ENCODE measurements at regions not wholly inside any gene's neighbourhood (a gene's known extent, or its start where the extent isn't known, plus 50 kb on each side); places are given as distances from the start of the nearest gene placed in this dataset.
A peak's percentile ranks its signal among the peaks of the same experiment; 100 is the strongest.
"Not testable (repeated sequence)": the region's sequence is repeated elsewhere in the genome, so short reads cannot be mapped to it uniquely, and the experiment has no call there.

DNA sequence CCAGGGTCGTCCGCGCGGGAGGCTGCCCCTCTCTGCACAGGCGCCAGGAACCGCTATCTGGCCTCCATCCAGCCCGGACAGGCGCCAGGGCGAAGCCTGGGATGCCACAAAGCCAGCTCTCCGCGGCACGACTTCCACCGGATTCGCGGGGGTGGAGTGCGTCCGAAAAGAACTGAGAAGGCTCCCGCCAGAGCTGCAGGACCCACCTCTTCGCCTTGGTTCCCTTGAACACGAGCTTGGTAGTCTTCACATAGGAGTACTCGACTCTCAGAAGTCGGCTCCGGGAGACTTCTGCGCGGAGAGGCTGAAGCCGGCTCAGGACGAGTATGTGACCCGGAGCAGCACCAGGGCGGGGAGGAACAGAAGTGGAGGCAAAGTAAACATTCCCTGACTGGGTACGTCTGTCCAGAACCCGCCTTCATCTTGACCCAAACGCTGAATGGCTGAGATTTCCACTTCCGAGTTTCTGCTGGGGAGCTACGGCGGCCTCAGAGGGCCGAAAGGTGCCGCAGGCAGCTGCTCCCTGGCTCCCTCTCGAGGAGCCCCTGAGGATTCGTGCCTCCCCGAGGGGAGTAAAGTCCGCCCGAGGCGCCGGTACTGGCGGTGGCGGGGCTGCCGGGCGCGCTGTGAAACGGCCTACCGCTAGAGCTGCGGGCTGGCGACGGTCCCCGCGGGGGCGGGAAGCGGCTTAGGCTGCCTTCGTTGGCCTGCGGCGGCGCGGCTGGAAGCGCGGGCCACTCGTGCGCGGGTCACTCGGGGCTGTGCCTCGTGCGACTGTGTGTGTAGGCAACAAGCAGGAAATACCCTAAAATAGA, 2654.9 kb upstream of the DEFB115 start:
- H3K27me3 Mint-ChIP-seq (ENCODE audit: insufficient read depth, unreplicated experiment); intact Hi-C loops (cut with micrococcal nuclease); H3K4me1 Mint-ChIP-seq (ENCODE audit: insufficient read depth, unreplicated experiment); H3K36me3 Mint-ChIP-seq (ENCODE audit: insufficient read depth, unreplicated experiment); CTCF ChIA-PET; POLR2A ChIA-PET: not testable (repeated sequence)
- peak; percentile 26 for DNase-seq (ENCODE audit: unreplicated experiment)
- BruUV-seq (replicated peaks), result TSS peak; percentile 54
- Mint-ChIP-seq H3K27ac (ENCODE audit: low read depth, unreplicated experiment) (peak overlapping the region; percentile 69), H3K4me3 (ENCODE audit: unreplicated experiment) (peak overlapping the region; percentile 84), H3K9me3 (ENCODE audit: unreplicated experiment) (peaks cover 14% of the 10 kb centered on the region)

DNA sequence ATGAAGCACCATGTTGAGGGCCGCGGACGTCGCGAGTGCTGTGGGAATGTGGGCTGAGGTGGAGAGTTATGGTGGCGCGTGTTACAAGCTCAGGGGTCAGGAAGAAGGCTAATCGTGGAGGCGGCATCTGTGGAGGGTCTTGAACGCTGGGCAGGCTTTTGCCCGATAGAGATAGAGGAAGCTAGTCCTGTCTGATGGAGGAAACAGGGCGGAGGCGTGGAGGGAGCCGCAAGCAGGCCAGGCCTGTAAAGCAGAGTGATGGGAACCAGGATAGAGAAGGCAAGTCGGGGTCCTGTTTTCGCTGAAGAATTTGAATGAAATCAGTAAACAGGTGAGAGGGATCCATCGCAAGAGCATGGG, 2654.3 kb upstream of the DEFB115 start:
- CTCF ChIA-PET; H3K4me1 Mint-ChIP-seq (ENCODE audit: insufficient read depth, unreplicated experiment); POLR2A ChIA-PET; H3K27me3 Mint-ChIP-seq (ENCODE audit: insufficient read depth, unreplicated experiment); DNase-seq (ENCODE audit: unreplicated experiment); H3K36me3 Mint-ChIP-seq (ENCODE audit: insufficient read depth, unreplicated experiment); intact Hi-C loops (cut with micrococcal nuclease); H3K4me3 Mint-ChIP-seq (ENCODE audit: unreplicated experiment); BruUV-seq (replicated peaks); H3K27ac Mint-ChIP-seq (ENCODE audit: low read depth, unreplicated experiment): not testable (repeated sequence)
- peaks cover 14% of the 10 kb centered on the region for H3K9me3 Mint-ChIP-seq (ENCODE audit: unreplicated experiment)

DNA sequence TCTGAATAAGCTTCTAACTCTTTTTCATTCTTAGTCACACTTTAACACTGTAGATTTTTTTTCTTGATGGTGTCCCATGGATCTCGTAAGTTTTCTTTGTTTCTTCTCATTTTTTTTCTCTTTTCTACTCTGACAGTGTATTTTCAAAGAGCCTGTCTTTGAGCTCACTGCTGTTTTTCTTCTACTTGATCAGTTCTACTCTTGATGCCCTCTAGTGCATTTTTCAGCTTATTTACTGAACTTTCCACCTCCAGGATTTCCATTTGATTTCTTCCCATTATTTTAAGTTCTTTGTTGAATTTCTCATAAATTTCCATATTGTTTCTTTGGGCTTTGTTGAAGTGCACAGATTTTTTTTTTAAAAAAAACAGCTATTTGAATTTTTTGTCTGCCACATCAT, 2641.1 kb upstream of the DEFB115 start:
- no peaks in the 10 kb centered on the region for H3K4me1 Mint-ChIP-seq (ENCODE audit: insufficient read depth, unreplicated experiment)
- H3K27me3 Mint-ChIP-seq (ENCODE audit: insufficient read depth, unreplicated experiment), result no peaks in the 10 kb centered on the region
- peaks cover 38% of the 10 kb centered on the region for H3K9me3 Mint-ChIP-seq (ENCODE audit: unreplicated experiment)
- no peak overlapping the region for H3K27ac Mint-ChIP-seq (ENCODE audit: low read depth, unreplicated experiment)
- ChIA-PET CTCF (no interaction called here), POLR2A (no interaction called here)
- TF ChIP-seq, protein P1, sequence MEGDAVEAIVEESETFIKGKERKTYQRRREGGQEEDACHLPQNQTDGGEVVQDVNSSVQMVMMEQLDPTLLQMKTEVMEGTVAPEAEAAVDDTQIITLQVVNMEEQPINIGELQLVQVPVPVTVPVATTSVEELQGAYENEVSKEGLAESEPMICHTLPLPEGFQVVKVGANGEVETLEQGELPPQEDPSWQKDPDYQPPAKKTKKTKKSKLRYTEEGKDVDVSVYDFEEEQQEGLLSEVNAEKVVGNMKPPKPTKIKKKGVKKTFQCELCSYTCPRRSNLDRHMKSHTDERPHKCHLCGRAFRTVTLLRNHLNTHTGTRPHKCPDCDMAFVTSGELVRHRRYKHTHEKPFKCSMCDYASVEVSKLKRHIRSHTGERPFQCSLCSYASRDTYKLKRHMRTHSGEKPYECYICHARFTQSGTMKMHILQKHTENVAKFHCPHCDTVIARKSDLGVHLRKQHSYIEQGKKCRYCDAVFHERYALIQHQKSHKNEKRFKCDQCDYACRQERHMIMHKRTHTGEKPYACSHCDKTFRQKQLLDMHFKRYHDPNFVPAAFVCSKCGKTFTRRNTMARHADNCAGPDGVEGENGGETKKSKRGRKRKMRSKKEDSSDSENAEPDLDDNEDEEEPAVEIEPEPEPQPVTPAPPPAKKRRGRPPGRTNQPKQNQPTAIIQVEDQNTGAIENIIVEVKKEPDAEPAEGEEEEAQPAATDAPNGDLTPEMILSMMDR (IDR thresholded peaks at IDR 0.05; ENCODE audit: unreplicated experiment), result no peak
- DNase-seq (ENCODE audit: unreplicated experiment), result no peak
- BruUV-seq (replicated peaks), result no TSS peak
- intact Hi-C loops (cut with micrococcal nuclease), result no loop called here
- H3K36me3 Mint-ChIP-seq (ENCODE audit: insufficient read depth, unreplicated experiment), result no peaks in the 10 kb centered on the region
- H3K4me3 Mint-ChIP-seq (ENCODE audit: unreplicated experiment), result no peak overlapping the region

DNA sequence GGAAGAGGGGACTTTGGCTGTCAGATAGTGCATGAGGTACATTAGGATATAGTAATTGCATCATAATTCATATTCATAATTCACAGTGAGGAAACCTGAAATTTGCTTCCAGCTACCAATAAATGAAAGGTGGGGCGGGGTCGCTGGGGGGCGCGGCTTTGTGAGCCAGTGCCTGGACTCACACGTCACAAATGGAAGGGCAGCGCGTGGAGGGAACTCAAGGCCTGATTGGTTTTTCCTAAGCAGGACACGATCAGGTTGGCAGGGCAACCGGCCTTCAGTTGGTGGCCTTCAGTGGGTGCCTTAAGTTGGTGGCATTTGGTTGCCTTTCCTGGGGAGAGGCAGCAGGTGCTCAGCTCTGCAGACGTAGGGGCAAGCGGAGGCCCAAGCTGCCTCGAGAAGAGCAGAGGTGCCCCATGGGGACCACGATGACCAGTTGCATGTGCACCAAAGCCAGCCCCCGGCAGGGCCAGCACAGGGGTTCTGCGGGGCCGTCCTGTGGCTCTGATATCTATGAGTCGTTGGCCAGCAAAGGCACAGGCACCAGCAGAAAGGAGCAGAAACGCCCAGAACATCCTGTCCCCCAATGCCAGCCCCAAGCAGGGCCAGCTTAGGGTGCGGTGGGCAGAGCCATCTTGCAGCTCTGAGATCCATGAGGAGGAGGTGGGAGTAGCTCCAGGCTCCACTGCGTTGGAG, 2637.4 kb upstream of the DEFB115 start:
- DNase-seq (ENCODE audit: unreplicated experiment); H3K27ac Mint-ChIP-seq (ENCODE audit: low read depth, unreplicated experiment); BruUV-seq (replicated peaks); H3K4me3 Mint-ChIP-seq (ENCODE audit: unreplicated experiment); H3K4me1 Mint-ChIP-seq (ENCODE audit: insufficient read depth, unreplicated experiment); POLR2A ChIA-PET; H3K36me3 Mint-ChIP-seq (ENCODE audit: insufficient read depth, unreplicated experiment); intact Hi-C loops (cut with micrococcal nuclease); H3K27me3 Mint-ChIP-seq (ENCODE audit: insufficient read depth, unreplicated experiment); CTCF ChIA-PET: not testable (repeated sequence)
- peaks cover 28% of the 10 kb centered on the region for H3K9me3 Mint-ChIP-seq (ENCODE audit: unreplicated experiment)

DNA sequence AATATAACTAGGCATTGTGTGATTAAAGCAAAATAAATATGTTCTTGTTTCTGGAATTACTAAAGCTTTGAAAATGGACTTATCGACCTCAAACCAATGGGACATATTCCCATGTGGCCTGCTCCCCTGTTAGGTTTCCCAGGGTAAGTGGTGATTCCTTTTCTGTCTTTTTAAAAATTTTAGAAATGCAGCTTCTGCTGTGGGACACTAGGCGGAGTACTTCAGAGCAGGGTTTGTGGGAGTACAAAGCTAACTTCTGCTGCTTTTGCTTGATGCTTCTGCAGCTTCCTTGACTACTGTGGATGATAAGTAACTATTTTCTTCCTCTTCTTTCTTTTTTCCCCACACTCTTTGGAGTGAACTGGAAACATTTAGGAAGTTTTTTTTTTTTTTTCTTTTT, 2632.4 kb upstream of the DEFB115 start:
- CTCF ChIA-PET; H3K4me1 Mint-ChIP-seq (ENCODE audit: insufficient read depth, unreplicated experiment); H3K4me3 Mint-ChIP-seq (ENCODE audit: unreplicated experiment); H3K36me3 Mint-ChIP-seq (ENCODE audit: insufficient read depth, unreplicated experiment); DNase-seq (ENCODE audit: unreplicated experiment); intact Hi-C loops (cut with micrococcal nuclease); POLR2A ChIA-PET; BruUV-seq (replicated peaks); H3K27ac Mint-ChIP-seq (ENCODE audit: low read depth, unreplicated experiment); H3K27me3 Mint-ChIP-seq (ENCODE audit: insufficient read depth, unreplicated experiment): not testable (repeated sequence)
- peaks cover 21% of the 10 kb centered on the region for H3K9me3 Mint-ChIP-seq (ENCODE audit: unreplicated experiment)

DNA sequence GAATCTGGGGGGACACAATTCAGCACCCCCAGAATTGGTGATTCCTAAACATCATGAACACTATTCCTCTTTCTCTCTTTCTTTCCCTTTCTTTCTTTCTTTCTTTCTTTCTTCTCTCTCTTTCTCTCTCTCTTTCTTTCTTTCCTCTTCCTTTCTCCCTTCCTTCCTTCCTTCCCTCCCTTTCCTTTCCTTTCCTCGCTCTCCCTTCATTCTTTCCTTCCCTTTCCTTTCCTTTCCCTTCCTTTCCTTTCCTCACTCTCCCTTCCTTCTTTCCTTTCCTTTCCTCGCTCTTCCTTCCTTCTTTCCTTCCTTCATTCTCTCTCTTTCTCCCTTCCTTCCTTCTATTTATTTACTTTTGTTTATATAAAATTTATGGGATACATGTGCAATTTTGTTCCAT, 2616.6 kb upstream of the DEFB115 start:
- BruUV-seq (replicated peaks); H3K36me3 Mint-ChIP-seq (ENCODE audit: insufficient read depth, unreplicated experiment); H3K4me1 Mint-ChIP-seq (ENCODE audit: insufficient read depth, unreplicated experiment); H3K4me3 Mint-ChIP-seq (ENCODE audit: unreplicated experiment); H3K27ac Mint-ChIP-seq (ENCODE audit: low read depth, unreplicated experiment); H3K27me3 Mint-ChIP-seq (ENCODE audit: insufficient read depth, unreplicated experiment); POLR2A ChIA-PET; intact Hi-C loops (cut with micrococcal nuclease); DNase-seq (ENCODE audit: unreplicated experiment); CTCF ChIA-PET: not testable (repeated sequence)
- H3K9me3 Mint-ChIP-seq (ENCODE audit: unreplicated experiment), result peaks cover 27% of the 10 kb centered on the region
